GM19395 (cell line): ENCODE measurements at regions not wholly inside any gene's neighbourhood (a gene's known extent, or its start where the extent isn't known, plus 50 kb on each side); places are given as distances from the start of the nearest gene placed in this dataset.
A peak's percentile ranks its signal among the peaks of the same experiment; 100 is the strongest.
"Not testable (repeated sequence)": the region's sequence is repeated elsewhere in the genome, so short reads cannot be mapped to it uniquely, and the experiment has no call there.

ENCODE experiments used
- ATAC-seq: cut with Tn5 transposase; IDR thresholded peaks from one replicate; pipeline ENCODE4 v1.9.1; 2021; ENCODE audit warnings: mild to moderate bottlenecking, moderate library complexity; ENCODE audit not compliant: unreplicated experiment

DNA sequence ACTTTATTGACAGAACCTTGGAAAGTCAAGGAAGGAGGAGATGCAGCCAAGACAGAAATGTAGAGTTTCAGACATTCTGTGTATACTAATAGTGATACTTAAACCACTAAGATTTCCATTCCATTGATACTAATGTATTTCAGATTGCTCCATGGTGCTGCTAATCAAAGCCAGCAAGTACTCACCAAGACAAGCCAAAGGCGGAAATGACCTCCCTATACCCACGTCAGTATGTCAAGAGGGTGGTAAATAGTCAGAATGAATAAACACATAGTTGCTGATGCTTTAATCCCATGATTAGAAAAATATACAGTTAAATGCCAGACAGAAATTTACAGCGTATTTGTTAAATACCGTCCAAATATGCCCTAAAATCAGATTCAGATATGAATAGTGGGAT is 417.8 kb upstream of the INTU start:
- no peak for ATAC-seq

DNA sequence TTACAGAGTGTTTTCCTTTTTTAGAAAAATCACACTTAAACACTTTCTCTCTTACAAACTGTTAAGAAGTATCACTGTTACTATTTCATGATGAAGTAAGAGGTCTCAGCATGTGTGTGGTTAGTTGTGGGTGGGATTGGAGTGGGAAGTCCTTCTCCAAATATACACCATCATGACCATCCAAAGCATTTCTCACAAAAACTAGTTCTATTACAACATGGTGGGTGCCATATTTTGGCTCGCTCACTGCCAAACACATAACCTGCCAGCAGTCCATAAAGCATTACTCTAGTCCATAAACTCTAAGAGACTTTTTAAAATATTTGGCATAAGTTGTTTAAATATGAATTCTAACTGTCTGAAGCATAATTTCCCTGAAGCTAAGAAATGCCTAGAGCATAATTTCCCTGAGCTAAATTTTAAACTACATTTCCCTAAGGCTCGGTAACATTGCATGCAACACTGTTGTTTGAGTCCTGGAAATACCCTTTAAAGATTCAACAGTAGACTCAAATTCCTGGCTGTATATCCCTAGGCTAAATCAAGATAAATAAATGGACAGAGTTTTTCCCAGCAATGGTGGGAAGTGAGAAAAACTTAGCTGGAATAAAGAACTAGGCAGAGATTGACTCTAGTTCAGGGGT is 415.0 kb upstream of the INTU start:
- no peak for ATAC-seq

DNA sequence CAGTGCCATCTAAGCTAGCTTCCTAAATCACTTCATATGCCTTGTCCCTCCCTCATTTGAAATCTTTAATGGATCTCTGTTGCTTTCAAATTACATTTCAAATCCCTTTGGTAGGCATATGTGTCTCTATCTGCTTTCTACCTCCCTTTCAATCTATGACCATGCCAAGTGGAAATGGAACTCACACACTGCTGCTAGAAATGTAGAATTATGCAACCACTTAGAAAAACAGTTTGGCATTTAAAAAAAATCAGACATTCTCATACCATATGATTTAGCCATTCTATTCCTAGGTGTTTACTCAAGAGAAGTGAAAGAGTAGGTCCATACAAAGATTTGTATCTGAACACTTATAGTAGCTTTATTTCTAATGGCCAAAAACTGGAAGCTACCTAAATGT is 413.5 kb upstream of the INTU start:
- ATAC-seq: no peak

DNA sequence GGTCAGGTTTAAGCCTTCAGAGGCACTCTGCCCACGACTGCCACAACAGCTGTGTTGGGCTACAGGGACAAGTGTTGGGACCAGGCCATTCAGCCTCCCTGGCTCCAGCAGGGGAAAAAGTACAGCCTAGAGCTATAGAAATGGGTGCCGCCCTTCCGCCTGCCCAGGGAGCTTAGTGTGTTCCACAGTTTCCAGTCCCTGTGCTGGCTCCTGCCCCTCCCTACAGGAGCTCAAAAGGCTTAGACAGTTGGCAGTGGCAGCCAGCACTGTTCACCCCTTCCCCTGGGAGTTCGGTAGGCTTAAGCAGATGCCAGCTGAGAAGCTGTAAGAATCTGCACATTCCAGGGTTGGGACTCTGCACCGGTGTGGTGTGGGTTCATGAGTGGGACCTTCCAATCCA is 408.2 kb upstream of the INTU start:
- no peak for ATAC-seq

DNA sequence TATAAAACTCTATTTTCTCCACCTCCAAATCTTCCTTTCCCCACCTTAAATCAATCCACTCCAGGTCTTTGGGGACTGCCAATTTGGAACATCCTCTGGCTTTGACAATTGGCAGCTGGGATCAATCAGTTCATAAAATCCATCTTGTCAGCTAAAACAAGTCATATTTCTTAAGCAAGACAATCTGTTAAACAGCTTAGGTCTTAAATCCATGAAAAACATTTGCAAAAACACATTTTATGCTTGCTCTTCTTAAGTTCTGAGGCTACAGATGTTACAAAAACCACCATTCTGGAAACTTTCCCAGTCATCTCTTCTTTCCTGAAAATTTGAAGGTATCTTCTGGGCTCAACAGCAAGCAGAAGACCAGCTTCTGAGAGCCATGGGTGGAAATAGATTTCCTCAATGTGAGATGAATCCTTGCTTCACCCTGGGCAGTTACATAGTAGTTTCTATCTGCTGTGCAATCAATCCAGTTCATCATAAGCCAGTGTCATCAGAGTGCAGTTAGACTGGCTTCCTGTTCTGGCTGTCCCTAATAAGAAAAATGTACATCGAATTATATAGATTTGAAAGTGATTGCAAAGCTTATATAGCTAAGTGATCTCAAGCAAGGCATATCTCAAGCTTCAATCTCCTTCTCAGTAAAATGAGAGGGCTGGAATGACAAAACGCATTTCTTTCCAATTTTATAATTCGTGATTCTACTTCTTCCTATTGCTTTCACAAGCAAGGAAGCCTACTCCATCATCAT is 402.7 kb upstream of the INTU start:
- ATAC-seq: no peak

DNA sequence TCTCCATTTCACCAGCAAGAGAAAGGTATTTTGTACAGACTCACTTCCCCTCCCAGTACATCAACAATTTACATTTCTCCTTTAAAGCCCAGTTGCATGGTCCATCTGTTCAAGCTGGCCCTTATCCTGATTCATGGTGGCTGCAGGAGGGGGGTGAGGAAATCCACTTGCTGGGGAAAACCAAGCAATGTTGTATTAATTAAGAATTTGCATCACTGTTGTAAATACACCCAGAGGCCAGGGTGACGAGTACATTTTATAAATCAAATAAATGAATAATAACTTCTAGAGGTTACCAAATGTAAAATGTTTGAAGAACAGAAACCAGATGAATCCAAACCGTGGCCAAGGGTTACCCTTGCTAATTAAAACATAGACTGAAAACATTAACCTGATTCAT is 395.9 kb upstream of the INTU start:
- no peak for ATAC-seq

DNA sequence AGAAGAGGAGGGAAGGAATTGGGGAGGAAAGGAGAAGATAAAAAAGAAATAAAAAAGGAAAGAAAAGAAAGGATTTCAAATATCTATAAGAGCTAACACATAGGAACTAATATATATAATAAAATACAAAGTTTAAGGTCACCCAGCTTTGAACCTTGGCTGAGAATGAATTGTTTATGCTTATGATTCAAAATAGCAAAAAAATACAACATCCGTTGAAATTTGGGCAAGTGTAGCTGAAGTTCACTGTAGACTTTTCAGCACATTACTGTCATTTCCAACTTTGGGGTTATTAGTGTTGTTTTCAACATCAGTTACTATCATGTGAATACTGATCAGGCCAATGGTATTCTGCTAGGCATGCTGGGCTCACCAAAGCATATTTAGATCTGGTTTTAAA is 395.2 kb upstream of the INTU start:
- ATAC-seq: no peak

DNA sequence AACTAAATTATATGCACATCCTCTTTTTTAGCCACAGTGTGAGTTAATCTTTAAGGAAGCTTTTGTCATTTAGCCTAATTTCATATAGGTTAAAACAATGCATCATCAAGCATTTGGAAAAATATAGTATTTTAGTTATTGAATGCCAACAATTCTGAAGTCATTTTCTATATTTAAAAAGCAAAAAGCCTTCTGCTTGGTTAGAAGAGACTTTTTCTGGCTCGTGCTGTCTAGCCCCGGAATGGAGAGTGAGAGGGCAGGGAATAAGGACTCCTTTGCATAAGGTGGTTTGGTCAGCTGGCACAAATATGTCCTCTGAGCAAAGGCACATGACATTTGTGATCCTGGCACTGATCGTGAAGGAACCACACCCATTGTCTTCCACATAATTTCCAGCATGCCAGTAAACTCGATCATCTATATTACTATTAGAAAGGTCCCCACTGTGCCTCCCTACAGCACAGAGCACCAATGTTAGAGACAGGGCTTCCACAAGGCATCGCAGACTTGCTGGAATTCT is 393.7 kb upstream of the INTU start:
- ATAC-seq: no peak

DNA sequence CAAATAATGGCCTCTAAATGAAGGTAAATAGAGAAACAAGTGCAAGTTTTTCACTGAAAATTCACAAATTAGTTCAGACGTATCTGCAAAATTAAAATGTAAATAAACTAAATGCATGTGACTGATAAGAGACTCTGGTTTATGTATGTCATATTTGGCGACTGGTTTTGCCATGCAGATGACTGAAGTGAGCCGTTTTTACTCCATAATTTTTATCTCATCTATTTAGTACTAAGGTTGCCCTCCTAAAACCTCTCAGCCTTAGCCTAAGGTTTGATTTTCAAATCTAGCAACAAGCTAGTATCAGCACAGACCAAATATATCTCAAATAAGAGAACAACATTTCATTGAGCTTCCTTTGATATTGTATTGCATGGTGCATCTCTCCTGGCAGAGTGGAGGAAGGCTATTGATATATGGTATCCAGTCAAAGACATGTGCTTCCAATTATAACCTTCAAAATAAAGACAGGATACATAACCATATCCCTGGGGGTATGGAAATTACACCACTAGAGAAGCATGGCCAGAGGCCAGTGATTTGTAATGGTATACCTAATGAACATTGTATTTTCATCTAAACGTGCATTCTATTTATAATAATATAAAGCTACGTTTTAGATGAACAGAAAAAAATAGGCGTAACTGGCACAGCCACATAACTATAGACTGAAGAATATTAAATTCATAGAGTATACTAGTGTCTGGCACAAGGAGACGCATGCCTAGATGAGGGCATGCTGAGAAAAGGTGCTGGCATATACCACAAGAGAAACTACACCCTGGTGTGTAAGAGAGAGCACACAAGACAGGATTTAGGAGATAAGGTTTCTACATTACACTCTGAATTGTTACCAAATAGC is 392.6 kb upstream of the INTU start:
- no peak for ATAC-seq

DNA sequence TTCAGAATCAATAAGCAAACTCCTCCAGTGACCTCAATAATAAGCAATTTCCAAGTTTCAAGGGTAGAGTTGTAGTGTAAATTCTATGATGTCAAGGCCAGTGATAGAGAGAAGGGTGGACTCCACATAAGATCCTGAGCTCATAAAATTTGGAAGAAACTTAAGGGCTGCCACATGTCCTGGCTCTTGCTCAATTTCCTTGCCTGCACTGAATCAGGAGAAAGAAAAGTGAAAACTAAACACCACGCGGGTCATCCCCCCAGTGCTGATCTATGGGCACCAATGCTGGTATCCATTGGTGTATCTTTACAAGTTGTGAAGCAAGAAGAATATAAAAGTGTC is 392.0 kb upstream of the INTU start:
- no peak for ATAC-seq

DNA sequence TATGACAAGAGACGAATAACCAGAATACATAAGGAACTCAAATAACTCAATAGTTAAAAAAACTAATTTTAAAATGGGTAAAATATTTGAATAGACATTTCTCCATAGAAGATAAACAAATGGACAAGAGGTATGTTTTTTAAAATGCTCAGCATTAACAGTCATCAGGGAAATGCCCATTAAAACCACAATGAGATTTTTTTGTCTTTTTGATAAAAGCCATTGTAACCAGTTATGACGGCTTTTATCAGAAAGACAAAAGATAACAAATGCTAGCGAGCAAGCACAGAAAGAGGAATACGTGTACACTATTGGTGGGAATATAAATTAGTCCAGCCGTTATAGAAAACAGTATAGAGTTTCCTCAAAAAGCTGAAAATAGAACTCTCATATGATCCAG is 388.2 kb upstream of the INTU start:
- ATAC-seq: no peak

DNA sequence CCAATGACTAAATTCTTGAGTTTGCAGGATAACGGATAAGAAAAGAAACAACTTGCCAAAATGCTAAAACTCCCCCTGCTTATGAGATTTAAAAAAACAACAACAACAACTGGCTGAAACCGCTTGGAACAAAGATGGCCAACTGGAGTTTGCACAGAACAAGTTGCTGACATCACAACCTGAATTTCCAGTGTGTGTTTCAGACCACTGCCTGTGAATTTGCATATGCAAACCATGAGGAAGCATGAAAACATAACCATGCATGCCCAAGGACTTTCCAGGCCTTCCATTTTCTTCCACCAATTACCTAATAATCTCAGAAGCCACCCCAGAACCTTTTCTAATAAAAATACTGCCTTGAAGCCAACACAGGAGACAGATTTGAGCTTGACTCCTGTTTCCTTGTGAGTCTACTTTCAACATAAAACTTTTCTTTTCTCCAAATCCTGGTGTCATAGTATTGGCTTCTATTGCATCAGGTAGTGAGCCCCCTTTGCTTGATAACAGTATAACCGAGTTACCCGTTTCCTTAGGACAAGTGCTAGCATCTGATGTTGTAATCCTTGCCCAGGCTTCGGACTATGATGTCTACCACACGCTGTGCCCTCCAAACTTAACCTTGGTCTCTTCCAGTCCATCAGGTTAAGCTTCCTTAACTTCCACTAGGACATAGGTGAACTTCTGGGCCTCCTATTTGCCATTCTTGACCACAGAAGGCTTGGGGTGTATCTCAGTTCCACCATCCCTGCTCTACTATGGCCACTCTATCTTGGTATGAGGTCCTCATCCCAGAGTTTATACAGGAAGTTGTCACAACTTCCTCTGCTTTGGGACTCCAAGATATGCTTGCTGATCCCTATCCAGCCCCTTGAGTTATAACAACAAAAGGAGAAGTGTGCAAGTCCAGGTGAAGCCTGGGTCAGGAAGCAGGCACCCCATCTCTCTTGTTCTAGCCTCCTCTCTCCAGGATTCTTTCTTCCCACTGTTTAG is 385.5 kb upstream of the INTU start:
- no peak for ATAC-seq

DNA sequence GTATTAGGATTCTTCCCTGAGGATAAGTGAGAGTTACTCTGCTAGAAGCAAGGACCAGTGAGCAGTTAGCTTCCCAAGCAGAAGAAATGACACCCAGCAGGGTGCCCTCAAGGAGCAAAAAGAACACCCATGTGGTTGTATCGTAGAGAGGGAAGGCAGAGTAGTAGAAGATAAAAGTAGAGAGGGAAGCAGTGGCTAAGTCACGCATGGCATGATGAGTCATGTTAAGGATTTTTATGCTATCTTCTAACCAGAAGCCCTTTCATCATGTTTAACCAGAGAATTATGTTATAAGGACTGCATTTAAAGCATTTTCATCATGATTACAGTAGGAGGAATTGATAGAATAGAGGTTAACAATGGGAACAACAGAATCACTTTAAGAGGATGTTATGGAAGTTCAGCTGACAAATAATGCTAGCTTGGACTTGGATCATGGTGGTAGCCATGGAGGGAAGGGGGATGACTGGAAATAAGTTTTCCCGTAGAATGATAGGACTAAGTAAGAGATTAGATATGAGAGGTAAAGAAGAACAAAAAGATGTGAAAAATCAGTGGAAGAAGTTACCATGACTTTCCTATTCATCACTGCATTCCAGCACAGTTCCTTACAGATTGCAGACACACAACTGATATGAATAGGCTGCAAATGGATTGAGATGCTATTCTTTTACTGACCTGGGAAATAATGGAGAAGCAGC is 383.5 kb upstream of the INTU start:
- no peak for ATAC-seq

DNA sequence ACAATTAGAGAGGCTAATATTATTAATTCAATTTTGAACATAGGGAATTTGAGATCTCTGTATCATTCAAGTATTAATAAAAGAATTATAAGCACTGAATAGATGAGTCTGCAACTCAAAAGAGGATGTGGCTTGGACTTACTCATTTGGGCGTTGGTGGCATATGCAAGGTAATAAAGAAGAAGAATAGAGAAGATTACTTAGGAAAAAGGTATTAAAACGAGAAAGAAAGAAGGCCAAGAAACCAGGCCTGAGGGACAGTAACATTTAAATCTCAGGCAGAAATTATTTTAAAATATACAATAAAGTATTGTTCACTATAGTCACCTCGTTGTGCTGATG is 383.0 kb upstream of the INTU start:
- no peak for ATAC-seq

DNA sequence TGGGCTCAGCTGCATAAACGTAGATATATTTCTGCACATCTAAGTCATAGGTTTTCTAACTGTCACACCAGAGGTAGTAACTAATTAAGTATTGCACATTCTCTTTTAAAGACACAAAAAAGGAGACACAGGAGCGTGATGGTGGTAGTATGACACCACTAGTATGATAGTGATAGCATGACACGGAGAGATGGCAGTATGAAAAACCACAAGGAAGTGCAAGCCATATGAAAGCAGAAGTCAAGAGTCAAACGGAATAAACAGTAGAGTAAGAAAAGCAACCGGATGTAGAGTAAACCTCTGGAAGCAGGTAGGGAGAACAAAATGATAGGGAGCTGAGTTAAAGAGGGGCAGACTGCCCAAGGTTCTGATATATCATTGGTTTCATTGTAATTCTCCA is 382.2 kb upstream of the INTU start:
- ATAC-seq: peak; percentile 73

DNA sequence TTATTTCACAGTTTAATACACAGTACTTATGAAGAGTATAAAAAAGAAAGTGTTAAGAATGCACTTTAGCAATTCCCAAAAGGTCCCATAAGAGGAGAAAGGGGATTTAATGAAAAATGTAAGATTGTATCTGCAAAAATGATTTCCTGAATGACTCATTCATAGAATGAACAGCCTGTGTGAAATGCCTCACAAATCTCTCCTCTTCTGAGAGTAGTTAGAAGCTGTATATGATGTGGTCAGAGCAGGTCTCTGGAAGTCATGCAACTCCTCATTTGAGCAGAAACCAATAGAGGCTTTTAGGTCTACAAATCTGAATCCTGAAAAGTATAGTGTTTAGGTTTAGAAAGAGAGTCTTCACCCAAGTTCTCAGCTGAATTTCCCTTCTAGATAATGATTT is 381.3 kb upstream of the INTU start:
- peak; percentile 70 for ATAC-seq

DNA sequence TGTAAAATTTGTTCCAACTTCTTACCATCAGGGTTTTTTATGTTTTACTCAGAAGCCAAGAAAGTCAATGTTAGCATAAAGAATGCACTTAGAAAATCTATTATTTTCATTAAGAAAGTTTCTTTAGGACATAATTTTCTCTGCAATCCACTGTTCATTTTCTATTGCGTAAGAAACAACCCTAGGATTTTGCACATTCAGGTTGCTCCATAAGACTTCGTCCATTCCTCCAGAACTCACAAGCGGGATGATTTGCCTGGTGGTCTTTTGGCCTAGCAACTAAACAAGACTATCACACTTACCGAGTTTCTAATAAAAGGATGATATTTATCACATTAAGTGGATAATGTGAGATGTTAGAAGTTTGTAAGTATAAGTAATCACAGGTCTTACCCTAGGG is 376.3 kb upstream of the INTU start:
- no peak for ATAC-seq

DNA sequence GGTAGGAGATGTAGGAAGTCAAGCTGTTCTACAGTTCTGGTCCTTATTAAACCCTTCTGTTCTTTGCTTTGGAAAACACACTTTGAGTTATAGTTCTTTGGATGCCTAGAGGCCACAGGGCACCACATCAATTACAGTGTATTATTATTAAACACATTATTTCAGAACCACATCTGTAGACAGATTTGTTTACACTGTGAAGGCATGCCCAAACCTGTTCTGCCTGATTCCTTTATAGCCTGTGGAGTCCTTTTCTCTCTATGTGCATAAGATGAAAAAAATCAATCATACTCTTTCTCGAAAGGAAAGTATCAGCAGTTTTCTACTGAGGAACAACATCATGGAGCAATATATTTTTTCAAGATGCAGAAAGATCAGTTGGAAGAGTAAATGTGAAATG is 371.3 kb upstream of the INTU start:
- no peak for ATAC-seq

DNA sequence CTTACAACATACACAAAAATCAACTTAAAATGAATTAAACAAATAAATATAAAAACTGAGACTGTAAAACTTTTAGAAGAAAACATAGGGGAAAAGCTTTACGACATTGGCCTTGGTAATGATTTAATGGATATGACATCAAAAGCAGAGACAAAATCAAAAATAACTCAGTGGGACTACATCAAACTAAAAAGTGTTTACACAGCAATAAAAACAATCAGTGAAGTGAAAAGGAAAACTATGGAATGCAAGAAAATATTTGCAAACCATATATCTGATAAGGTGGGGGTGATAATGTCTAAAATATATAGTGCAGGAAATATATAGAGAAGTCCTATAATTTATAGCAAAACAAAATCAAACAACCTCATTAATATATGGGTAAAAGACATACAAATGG is 364.4 kb upstream of the INTU start:
- ATAC-seq: no peak

DNA sequence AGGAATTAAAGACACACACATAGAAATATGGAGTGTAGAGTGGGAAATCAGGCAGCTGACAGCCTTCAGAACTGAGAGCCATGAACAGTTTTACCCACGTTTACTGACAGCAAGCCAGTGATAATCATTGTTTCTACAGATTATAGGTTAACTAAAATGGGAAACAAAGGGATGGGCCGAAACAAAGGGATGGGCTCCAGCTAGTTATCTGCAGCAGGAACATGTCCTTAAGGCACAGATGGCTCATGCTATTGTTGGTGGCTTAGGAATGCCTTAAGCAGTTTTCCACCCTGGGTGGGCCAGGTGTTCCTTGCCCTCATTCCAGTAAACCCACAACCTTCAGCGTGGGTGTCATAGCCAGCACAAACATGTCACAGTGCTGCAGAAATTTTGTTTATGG is 355.7 kb upstream of the INTU start:
- not testable (repeated sequence) for ATAC-seq
